ENCODE measurements at regions not wholly inside any gene's neighbourhood (a gene's known extent, or its start where the extent isn't known, plus 50 kb on each side); places are given as distances from the start of the nearest gene placed in this dataset.

GRCh38 chr18:27695052-27695451, 481.9 kb downstream of the CDH2 start:
- DNase-seq (ENCODE audit: low read depth): no peak

GRCh38 chr18:27688581-27688980, 488.3 kb downstream of the CDH2 start:
- no peak for DNase-seq (ENCODE audit: low read depth)

GRCh38 chr18:27687351-27687979, 489.5 kb downstream of the CDH2 start:
- no peak for DNase-seq (ENCODE audit: low read depth)

- DNase-seq (ENCODE audit: low read depth): peak; percentile 13
These were observed 491.0 kb downstream of the CDH2 start for GRCh38 chr18:27685807-27686412.

- no peak for DNase-seq (ENCODE audit: low read depth)
These were observed 491.8 kb downstream of the CDH2 start for GRCh38 chr18:27685091-27685490.

GRCh38 chr18:27674411-27674810, 489.3 kb upstream of the CHST9 start:
- DNase-seq (ENCODE audit: low read depth): no peak

GRCh38 chr18:27673861-27674260, 488.8 kb upstream of the CHST9 start:
- no peak for DNase-seq (ENCODE audit: low read depth)

GRCh38 chr18:27668158-27668557, 483.1 kb upstream of the CHST9 start:
- DNase-seq (ENCODE audit: low read depth): no peak

- DNase-seq (ENCODE audit: low read depth): no peak
These were observed 482.0 kb upstream of the CHST9 start for GRCh38 chr18:27667064-27667463.

- no peak for DNase-seq (ENCODE audit: low read depth)
These were observed 480.9 kb upstream of the CHST9 start for GRCh38 chr18:27666016-27666415.

GRCh38 chr18:27665264-27665799, 480.2 kb upstream of the CHST9 start:
- no peak for DNase-seq (ENCODE audit: low read depth)

GRCh38 chr18:27662949-27663348, 477.8 kb upstream of the CHST9 start:
- no peak for DNase-seq (ENCODE audit: low read depth)

GRCh38 chr18:27662537-27662936, 477.4 kb upstream of the CHST9 start:
- no peak for DNase-seq (ENCODE audit: low read depth)

- DNase-seq (ENCODE audit: low read depth): no peak
These were observed 476.4 kb upstream of the CHST9 start for GRCh38 chr18:27661320-27662018.

- no peak for DNase-seq (ENCODE audit: low read depth)
These were observed 471.8 kb upstream of the CHST9 start for GRCh38 chr18:27656905-27657304.

GRCh38 chr18:27656167-27656778, 471.2 kb upstream of the CHST9 start:
- DNase-seq (ENCODE audit: low read depth): no peak

GRCh38 chr18:27653247-27653646, 468.1 kb upstream of the CHST9 start:
- no peak for DNase-seq (ENCODE audit: low read depth)

- no peak for DNase-seq (ENCODE audit: low read depth)
These were observed 467.5 kb upstream of the CHST9 start for GRCh38 chr18:27652480-27653121.

GRCh38 chr18:27649621-27650020, 464.5 kb upstream of the CHST9 start:
- DNase-seq (ENCODE audit: low read depth): no peak

GRCh38 chr18:27645929-27646328, 460.8 kb upstream of the CHST9 start:
- no peak for DNase-seq (ENCODE audit: low read depth)

- no peak for DNase-seq (ENCODE audit: low read depth)
These were observed 451.5 kb upstream of the CHST9 start for GRCh38 chr18:27636576-27637085.

- DNase-seq (ENCODE audit: low read depth): no peak
These were observed 447.6 kb upstream of the CHST9 start for GRCh38 chr18:27632706-27633105.

Measured in GM04504 (cell line).